ENCODE measurements at regions not wholly inside any gene's neighbourhood (a gene's known extent, or its start where the extent isn't known, plus 50 kb on each side); places are given as distances from the start of the nearest gene placed in this dataset.

- no peak overlapping the region for H3K27ac ChIP-seq
- H3K9me3 ChIP-seq, result no peaks in the 10 kb centered on the region
- H3K4me3 ChIP-seq, result no peak overlapping the region
- no peaks in the 10 kb centered on the region for H3K27me3 ChIP-seq
- TF ChIP-seq POLR2A (IDR thresholded peaks at IDR 0.05) (no peak), EP300 (IDR thresholded peaks at IDR 0.05) (no peak), POLR2AphosphoS5 (IDR thresholded peaks at IDR 0.05) (no peak)
- TF ChIP-seq, protein P1, sequence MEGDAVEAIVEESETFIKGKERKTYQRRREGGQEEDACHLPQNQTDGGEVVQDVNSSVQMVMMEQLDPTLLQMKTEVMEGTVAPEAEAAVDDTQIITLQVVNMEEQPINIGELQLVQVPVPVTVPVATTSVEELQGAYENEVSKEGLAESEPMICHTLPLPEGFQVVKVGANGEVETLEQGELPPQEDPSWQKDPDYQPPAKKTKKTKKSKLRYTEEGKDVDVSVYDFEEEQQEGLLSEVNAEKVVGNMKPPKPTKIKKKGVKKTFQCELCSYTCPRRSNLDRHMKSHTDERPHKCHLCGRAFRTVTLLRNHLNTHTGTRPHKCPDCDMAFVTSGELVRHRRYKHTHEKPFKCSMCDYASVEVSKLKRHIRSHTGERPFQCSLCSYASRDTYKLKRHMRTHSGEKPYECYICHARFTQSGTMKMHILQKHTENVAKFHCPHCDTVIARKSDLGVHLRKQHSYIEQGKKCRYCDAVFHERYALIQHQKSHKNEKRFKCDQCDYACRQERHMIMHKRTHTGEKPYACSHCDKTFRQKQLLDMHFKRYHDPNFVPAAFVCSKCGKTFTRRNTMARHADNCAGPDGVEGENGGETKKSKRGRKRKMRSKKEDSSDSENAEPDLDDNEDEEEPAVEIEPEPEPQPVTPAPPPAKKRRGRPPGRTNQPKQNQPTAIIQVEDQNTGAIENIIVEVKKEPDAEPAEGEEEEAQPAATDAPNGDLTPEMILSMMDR (IDR thresholded peaks at IDR 0.05), result no peak
- no peaks in the 10 kb centered on the region for H3K36me3 ChIP-seq
- H3K4me1 ChIP-seq, result peaks cover 0 to 11% (median 3%) of the 10 kb centered on the region in 3 donors
- ATAC-seq, result no peak
These were observed 362.3 kb upstream of the BCHE start for GRCh38 chr3:166199491-166199890.

DNA sequence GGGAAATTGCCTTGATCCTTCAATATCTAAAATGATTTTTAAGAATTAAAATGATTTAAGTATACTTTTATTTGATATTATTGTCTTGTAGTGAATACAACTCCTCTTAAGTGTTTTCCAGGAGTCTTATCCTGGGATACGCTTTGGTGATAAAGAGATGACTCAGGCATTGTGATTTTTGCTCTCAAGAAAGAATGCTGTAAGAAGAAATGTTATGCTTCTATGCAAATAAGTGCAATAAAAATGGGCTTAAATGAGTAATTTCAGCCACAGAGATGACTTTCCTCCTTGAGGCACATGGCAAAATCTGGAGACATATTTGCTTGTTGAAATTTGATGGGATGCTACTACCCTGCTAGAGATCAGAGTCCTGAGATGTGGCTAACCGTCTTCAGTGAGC, 358.6 kb upstream of the BCHE start:
- Histone ChIP-seq H3K27me3 (no peaks in the 10 kb centered on the region), H3K36me3 (no peaks in the 10 kb centered on the region), H3K4me1 (no peaks in the 10 kb centered on the region), H3K9me3 (no peaks in the 10 kb centered on the region), H3K4me3 (no peak overlapping the region), H3K27ac (no peak overlapping the region)
- TF ChIP-seq EP300 (IDR thresholded peaks at IDR 0.05) (no peak), POLR2AphosphoS5 (IDR thresholded peaks at IDR 0.05) (no peak), POLR2A (IDR thresholded peaks at IDR 0.05) (no peak)
- TF ChIP-seq, protein P1 (IDR thresholded peaks at IDR 0.05), result no peak
- ATAC-seq, result no peak
- 79 to 92% methylated on average over 2 of the region's 2 CpGs for WGBS, 2 donors (ENCODE audit: low coverage in 1 of 2)

DNA sequence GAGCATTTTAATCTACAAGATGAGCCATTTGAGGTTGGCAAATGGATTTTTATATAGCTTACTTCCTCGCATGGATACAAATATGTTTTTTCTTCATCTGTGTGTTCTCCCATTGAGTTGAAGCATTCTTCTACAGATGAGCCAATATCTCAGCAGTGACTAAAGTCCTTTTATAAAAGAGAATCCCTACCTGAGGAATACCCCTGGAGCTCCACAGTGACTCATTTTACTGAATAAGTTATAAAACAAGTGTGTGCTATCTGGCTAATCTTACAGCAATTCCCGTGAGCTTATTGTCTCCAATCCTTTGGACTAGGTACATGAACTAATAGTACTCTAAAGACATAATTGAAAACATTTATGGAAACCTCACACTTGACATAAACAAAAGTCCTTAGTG, 354.2 kb upstream of the BCHE start:
- TF ChIP-seq POLR2A (IDR thresholded peaks at IDR 0.05) (no peak), EP300 (IDR thresholded peaks at IDR 0.05) (no peak), POLR2AphosphoS5 (IDR thresholded peaks at IDR 0.05) (no peak)
- TF ChIP-seq, protein P1 (IDR thresholded peaks at IDR 0.05), result no peak
- Histone ChIP-seq H3K27ac (no peak overlapping the region), H3K36me3 (no peaks in the 10 kb centered on the region), H3K4me1 (no peaks in the 10 kb centered on the region), H3K4me3 (no peak overlapping the region), H3K27me3 (no peaks in the 10 kb centered on the region), H3K9me3 (no peaks in the 10 kb centered on the region)
- ATAC-seq, result no peak
- WGBS, 2 donors (ENCODE audit: low coverage in 1 of 2), result 80 to 100% methylated on average over 2 of the region's 2 CpGs

DNA sequence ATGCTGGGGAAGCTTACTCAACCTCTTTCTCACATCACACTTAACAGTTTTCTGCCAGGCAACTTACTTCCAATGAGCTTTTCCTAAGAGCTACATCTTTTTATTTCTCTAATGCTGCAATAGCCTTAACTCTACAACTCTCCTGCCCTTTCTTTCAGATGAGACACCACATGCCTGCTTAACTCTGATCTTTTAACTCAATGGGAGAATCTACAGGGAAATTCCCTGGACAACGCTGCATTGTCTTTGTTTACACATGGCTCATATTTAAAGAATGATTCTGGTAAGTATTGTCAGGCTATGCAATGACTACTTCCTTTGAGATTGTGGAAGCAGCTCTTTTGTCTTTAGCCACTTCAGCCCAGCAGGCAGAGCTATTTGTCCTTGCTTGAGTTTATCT, 353.1 kb upstream of the BCHE start:
- ATAC-seq, result no peak
- H3K9me3 ChIP-seq, result no peaks in the 10 kb centered on the region
- H3K4me3 ChIP-seq, result no peak overlapping the region
- H3K27ac ChIP-seq, result no peak overlapping the region
- no peak for TF ChIP-seq POLR2A (IDR thresholded peaks at IDR 0.05)
- no peak for TF ChIP-seq POLR2AphosphoS5 (IDR thresholded peaks at IDR 0.05)
- TF ChIP-seq, protein P1 (IDR thresholded peaks at IDR 0.05), result no peak
- TF ChIP-seq EP300 (IDR thresholded peaks at IDR 0.05), result no peak
- no peaks in the 10 kb centered on the region for H3K4me1 ChIP-seq
- H3K27me3 ChIP-seq, result no peaks in the 10 kb centered on the region
- WGBS, 2 donors (ENCODE audit: low coverage in 1 of 2), result 7% methylated on average over 1 of the region's 1 CpG; no CpG with 5 or more reads in 1 of the 2 donors
- H3K36me3 ChIP-seq, result no peaks in the 10 kb centered on the region

- no peak for TF ChIP-seq EP300 (IDR thresholded peaks at IDR 0.05)
- no peak for TF ChIP-seq POLR2A (IDR thresholded peaks at IDR 0.05)
- TF ChIP-seq, protein P1 (IDR thresholded peaks at IDR 0.05), result no peak
- no peak for TF ChIP-seq POLR2AphosphoS5 (IDR thresholded peaks at IDR 0.05)
- ATAC-seq, result no peak
- no peaks in the 10 kb centered on the region for H3K9me3 ChIP-seq
- no peak overlapping the region for H3K27ac ChIP-seq
- no peaks in the 10 kb centered on the region for H3K4me1 ChIP-seq
- no peaks in the 10 kb centered on the region for H3K27me3 ChIP-seq
- H3K4me3 ChIP-seq, result no peak overlapping the region
- 64 to 100% methylated on average over 1 of the region's 1 CpG for WGBS, 2 donors (ENCODE audit: low coverage in 1 of 2)
- H3K36me3 ChIP-seq, result no peaks in the 10 kb centered on the region
These were observed 350.0 kb upstream of the BCHE start for GRCh38 chr3:166187237-166187636.

All from gastroesophageal sphincter (tissue), 4 donors.